ENCODE measurements at regions not wholly inside any gene's neighbourhood (a gene's known extent, or its start where the extent isn't known, plus 50 kb on each side); places are given as distances from the start of the nearest gene placed in this dataset.

GRCh38 chr14:26851793-26852192 is 254.0 kb upstream of the NOVA1 start:
- intact Hi-C loops (cut with micrococcal nuclease; ENCODE audit: unreplicated experiment): no loop called here
- Histone ChIP-seq H3K27ac (ENCODE audit: low read depth, low read length, poor library complexity, severe bottlenecking) (no peak overlapping the region), H3K4me3 (ENCODE audit: low read depth, low read length, poor library complexity, severe bottlenecking) (no peak overlapping the region), H3K36me3 (ENCODE audit: insufficient read depth, low read length, poor library complexity, severe bottlenecking) (no peaks in the 10 kb centered on the region), H3K4me1 (ENCODE audit: insufficient read depth, low read length, poor library complexity, severe bottlenecking) (no peaks in the 10 kb centered on the region), H3K27me3 (replicated peaks; ENCODE audit: insufficient read depth, low read depth, low read length, poor library complexity) (no peaks in the 10 kb centered on the region), H3K9me3 (ENCODE audit: low read depth, low read length, poor library complexity, severe bottlenecking) (no peaks in the 10 kb centered on the region)
- no TSS peak for BruUV-seq (replicated peaks)
- ChIA-PET POLR2A (ENCODE audit: low non-redundant PET) (no interaction called here), CTCF (no interaction called here)
- no peak for TF ChIP-seq EZH2 (IDR thresholded peaks at IDR 0.05; ENCODE audit: borderline replicate concordance, low read depth, low read length, poor library complexity, severe bottlenecking)
- TF ChIP-seq CTCF (conservative IDR thresholded peaks at IDR 0.05; ENCODE audit: low read depth, low read length): no peak
- DNase-seq (ENCODE audit: low spot score): no peak

GRCh38 chr14:26855077-26855753 is 257.4 kb upstream of the NOVA1 start:
- BruUV-seq (replicated peaks): no TSS peak
- intact Hi-C loops (cut with micrococcal nuclease; ENCODE audit: unreplicated experiment): no loop called here
- no peak for TF ChIP-seq CTCF (conservative IDR thresholded peaks at IDR 0.05; ENCODE audit: low read depth, low read length)
- DNase-seq (ENCODE audit: low spot score): no peak
- Histone ChIP-seq H3K9me3 (ENCODE audit: low read depth, low read length, poor library complexity, severe bottlenecking) (no peaks in the 10 kb centered on the region), H3K27ac (ENCODE audit: low read depth, low read length, poor library complexity, severe bottlenecking) (no peak overlapping the region), H3K36me3 (ENCODE audit: insufficient read depth, low read length, poor library complexity, severe bottlenecking) (no peaks in the 10 kb centered on the region), H3K27me3 (replicated peaks; ENCODE audit: insufficient read depth, low read depth, low read length, poor library complexity) (no peaks in the 10 kb centered on the region), H3K4me1 (ENCODE audit: insufficient read depth, low read length, poor library complexity, severe bottlenecking) (no peaks in the 10 kb centered on the region), H3K4me3 (ENCODE audit: low read depth, low read length, poor library complexity, severe bottlenecking) (no peak overlapping the region)
- CTCF ChIA-PET: no interaction called here
- POLR2A ChIA-PET (ENCODE audit: low non-redundant PET): no interaction called here

DNA sequence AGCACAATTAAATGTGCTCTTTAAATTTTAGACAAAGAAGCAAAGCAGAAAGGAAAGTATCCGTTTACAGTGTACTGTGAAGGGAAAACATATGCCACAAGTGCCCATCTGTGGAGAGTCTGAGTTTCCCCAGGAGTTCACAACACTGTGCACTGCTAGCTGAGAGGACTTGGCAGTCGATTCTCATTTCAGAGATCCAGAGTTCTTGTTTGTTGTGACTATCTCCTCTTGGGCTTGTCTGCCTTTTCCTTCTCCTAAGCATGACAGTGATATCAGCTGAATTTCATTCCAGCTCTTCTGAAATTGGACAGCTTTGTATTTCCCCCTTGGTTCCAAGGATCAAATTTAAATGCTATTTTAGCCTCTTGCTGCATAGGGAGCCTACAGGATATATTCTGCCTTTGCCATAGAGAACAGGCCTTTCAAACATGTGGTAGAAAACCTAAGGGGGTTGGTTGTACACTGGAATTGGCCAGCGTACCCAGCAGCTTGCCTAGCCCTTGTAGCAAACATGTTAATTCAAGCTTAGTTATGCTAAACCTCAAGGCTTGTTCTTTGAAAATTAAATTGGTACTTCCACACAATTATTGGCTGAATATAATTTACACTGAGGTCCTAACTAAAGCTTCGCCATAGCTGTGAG is 259.2 kb upstream of the NOVA1 start:
- H3K27me3 ChIP-seq (replicated peaks; ENCODE audit: insufficient read depth, low read depth, low read length, poor library complexity): no peaks in the 10 kb centered on the region
- intact Hi-C loops (cut with micrococcal nuclease; ENCODE audit: unreplicated experiment): no loop called here
- POLR2A ChIA-PET (ENCODE audit: low non-redundant PET): no interaction called here
- BruUV-seq (replicated peaks): no TSS peak
- no peak overlapping the region for H3K4me3 ChIP-seq (ENCODE audit: low read depth, low read length, poor library complexity, severe bottlenecking)
- H3K9me3 ChIP-seq (ENCODE audit: low read depth, low read length, poor library complexity, severe bottlenecking): no peaks in the 10 kb centered on the region
- CTCF ChIA-PET: no interaction called here
- DNase-seq (ENCODE audit: low spot score): no peak
- no peak overlapping the region for H3K27ac ChIP-seq (ENCODE audit: low read depth, low read length, poor library complexity, severe bottlenecking)
- TF ChIP-seq CTCF (conservative IDR thresholded peaks at IDR 0.05; ENCODE audit: low read depth, low read length) (no peak), EZH2 (IDR thresholded peaks at IDR 0.05; ENCODE audit: borderline replicate concordance, low read depth, low read length, poor library complexity, severe bottlenecking) (no peak)
- no peaks in the 10 kb centered on the region for H3K4me1 ChIP-seq (ENCODE audit: insufficient read depth, low read length, poor library complexity, severe bottlenecking)
- H3K36me3 ChIP-seq (ENCODE audit: insufficient read depth, low read length, poor library complexity, severe bottlenecking): no peaks in the 10 kb centered on the region

Measured in A673 (cell line).